ENCODE measurements at regions not wholly inside any gene's neighbourhood (a gene's known extent, or its start where the extent isn't known, plus 50 kb on each side); places are given as distances from the start of the nearest gene placed in this dataset.

DNA sequence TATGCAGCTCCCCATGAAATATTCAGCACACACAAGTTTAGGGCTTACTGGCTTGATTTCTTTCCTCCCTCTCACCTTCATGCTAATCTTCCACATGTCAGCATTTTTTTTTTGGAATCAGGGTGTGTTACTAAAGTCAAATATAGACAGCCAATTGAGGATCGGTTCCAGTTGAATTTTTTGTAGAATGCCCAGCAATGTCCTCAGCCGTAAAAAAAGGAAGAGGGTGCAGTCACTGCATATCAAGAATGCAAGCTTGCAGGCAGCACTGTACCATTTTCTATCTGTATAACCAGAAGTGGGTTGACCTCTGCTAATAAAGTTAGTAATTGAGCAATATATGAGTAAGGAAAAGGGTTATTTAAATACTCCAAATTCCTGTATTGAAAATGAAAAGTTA, 51.4 kb upstream of the CHMP2B start:
- intact Hi-C loops (cut with DNase I) = no loop called here
- DNase-seq (ENCODE audit: low spot score) = no peak

DNA sequence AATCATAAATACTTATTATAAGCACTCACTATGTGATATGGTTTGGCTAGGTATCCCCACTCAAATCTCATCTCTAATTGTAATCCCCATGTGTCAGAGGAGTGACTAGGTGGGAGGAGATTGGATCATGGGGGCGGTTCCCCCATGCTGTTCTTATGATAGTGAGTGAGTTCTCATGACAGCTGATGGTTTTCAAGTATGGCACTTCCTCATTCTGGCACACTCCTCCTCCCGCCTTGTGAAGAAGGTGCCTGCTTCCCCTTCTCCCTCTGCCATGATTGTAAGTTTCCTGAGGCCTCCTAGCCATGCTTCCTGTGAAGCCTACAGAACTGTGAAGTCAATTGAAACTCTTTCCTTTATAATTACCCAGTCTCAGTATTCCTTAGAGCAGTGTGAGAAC, 53.3 kb upstream of the CHMP2B start:
- DNase-seq (ENCODE audit: low spot score) (no peak), ATAC-seq (no peak)
- intact Hi-C loops (cut with DNase I) = no loop called here

More for the DNA sequence above, 51.4 kb upstream of the CHMP2B start:
- ATAC-seq = no peak

DNA sequence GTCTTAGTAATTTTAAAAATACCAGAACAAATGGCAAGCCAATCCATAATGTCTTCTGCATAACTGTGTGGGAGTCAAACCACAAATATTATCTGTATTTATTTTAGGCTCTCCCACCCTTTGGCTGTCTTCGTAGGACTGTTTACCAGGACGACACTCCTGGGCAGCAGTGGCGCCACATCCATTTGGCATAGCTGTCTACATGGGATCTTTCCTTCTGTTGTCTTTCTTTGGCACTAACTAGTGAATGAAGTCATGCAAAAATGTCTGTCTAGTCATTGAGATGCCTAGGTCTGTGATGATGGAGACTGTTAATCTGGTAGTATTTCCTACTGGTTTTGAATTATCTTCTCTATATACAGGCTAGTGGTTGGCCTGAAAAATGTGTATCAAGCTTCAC, 54.0 kb upstream of the CHMP2B start:
- intact Hi-C loops (cut with DNase I) = no loop called here
- DNase-seq (ENCODE audit: low spot score) (no peak), ATAC-seq (no peak)

DNA sequence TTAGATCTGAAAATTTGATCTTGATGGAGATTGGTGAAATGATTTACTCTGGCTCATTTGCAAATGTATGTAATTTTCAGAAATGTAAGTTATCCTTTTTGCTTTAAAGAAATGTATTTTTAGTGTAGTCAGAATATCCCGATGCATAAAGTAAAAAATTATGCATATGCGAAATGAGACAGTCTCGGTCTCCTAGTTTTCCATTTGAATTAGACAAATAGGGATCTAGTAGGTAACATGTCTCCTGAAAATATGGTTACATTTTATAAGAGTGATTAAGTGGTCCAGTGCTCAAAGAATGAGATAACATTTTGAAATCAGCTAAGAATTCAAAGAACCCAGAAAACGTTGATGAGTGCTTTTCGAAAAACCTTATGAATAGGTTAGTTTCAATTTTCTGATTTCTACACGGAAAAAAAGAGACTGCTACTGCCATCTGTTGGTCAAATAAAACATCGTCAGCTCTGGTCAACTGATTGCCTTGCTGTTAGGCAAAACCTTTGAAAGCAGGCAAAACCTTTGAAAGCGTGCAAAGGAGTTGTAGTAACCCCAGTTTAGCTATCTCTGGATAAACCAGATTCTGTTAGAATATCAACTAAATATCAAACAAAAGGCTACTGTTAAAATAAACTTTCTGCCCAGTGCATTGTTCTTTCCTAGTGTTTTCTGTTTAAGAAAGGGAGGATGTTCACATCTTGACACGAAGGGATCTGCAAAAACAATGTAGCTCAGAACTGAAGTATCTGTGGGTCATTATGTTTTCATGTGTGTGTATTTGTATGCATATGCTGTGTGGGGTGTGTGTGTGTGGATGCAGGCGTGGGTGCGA, 59.3 kb upstream of the CHMP2B start:
- DNase-seq (ENCODE audit: low spot score) (no peak), ATAC-seq (no peak)
- intact Hi-C loops (cut with DNase I) = no loop called here

DNA sequence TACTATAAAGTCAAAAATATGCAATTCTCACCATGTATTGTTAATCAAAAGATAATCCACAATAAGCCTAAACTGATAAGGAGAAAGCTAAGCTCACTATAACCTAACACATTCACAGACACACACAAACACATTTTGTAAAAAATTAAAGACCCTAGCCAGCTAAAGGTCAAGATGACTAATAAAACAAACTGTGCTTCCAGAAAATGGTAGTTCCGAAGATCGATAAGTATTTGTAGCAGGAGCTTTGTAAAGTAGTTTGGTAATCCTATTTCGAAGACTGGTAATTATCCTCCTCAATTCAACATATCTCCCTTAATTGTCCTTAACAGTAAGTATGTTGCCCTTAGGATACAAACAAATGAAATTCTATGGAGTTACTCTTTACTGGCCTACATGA, 62.9 kb upstream of the CHMP2B start:
- DNase-seq (ENCODE audit: low spot score) = no peak
- no peak for ATAC-seq

DNA sequence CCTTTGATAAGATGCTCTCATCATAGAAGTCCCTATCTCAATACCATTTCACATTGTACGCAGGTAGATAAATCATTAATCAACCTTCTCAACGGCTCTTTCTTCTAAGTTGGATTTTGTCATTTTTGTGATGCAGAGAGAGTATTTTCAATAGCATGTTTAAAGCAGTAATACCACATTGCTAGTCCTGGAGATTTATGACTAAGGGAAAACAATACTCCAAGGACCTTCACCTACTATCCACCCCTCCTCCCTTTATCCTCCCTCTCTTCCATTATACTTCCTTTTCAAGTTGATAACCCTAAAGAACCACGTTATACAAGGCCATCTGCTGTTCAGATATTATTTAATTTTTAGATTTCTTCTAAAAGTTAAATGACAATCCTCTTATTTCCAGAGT, 65.3 kb upstream of the CHMP2B start:
- ATAC-seq (no peak), DNase-seq (ENCODE audit: low spot score) (no peak)
- intact Hi-C loops (cut with DNase I) = no loop called here

More for the DNA sequence above, 62.9 kb upstream of the CHMP2B start:
- intact Hi-C loops (cut with DNase I) = no loop called here

DNA sequence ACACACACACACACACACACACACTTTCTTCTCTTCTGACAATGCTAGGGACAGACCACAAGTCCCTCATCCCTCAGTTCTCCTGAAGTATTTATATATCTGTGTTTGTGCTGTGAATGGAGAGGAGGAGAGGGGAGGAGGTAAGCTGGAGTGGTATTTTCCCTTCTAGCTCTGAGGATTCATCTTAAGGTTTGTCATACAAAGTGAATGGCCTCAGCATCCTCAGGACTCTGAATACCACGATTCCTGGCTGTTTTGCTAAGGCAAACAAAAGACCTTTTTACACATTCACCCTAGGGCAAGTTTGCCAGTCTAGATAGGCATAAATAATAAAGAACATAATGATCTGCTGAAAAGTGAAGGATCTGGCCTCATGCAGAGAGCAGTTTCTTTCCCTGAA, 65.7 kb upstream of the CHMP2B start:
- ATAC-seq = no peak
- no peak for DNase-seq (ENCODE audit: low spot score)
- intact Hi-C loops (cut with DNase I) = no loop called here

DNA sequence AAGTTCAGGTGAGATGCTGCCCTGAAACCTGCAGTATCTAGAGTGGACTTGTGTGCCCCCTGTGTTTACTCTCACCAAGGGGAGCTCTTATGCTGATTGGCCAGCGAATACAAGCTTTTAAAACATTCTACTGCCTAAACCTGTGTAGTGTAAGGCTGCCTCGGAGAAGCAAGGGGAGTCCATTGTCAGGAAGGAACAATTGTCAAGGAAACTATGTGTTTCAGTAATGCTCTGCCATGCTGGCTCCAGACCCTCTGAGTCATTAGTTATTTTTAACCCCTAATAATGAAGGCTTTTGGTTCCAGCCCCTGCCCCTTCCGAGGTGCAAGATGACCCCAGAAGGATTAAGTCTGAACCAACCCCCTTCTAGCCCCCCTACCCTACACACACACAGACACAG, 66.1 kb upstream of the CHMP2B start:
- intact Hi-C loops (cut with DNase I) = no loop called here

DNA sequence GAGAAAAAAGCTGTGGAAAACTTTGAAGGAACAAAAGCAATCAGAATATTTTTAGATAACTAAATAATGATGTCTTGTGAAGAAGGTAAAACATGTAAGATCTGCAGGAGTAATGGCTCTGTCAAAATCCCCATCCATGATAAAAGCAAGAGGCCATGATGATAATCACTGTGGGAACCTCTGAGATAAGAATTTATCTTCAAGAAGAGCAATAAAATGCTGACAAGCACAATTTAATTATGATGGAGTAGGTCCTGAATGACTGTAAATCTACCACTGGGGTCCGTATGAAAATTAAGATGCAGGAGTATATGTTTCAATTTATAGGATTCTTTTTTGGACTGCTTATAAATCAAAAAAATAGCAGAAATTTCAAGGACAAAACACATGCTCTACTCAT, 68.3 kb upstream of the CHMP2B start:
- intact Hi-C loops (cut with DNase I) = no loop called here
- no peak for ATAC-seq
- no peak for DNase-seq (ENCODE audit: low spot score)

More for the DNA sequence above, 66.1 kb upstream of the CHMP2B start:
- ATAC-seq (no peak), DNase-seq (ENCODE audit: low spot score) (no peak)

DNA sequence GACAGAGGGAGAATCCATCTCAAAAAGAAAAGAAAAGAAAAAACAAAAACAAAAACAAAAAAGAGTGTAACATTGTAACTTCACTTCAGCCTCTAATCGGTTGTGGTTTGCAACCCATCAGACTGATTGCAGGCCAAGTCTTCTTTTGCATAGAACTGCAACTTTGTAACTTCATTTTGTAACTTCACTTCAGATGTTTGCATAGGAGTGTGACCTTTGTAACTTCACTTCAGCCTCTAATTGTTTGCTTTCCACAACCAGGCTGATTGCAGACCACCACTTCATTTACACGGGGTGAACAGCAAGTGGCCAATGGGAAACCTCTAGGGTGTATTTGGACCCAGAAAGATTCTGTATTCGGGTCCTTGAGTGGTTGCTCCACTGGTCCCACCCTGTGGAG, 79.1 kb upstream of the CHMP2B start:
- no peak for ATAC-seq
- intact Hi-C loops (cut with DNase I) = no loop called here
- no peak for DNase-seq (ENCODE audit: low spot score)

DNA sequence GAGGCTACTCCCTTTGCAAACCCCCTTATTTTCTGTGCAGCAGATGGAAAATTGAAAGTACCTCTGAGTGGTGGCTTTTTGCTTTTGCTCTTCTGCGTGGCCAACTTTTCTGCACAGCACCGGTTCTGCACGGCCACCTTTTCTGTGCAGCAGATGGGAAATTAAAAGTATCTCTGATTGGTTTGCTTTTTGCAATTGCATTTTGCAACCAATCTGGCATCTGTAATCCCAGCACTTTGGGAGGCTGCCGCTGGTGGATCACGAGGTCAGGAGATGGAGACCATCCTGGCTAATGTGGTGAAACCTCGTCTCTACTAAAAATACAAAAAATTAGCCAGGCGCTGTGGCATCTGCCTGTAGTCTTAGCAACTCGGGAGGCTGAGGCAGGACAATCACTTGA, 79.5 kb upstream of the CHMP2B start:
- no peak for DNase-seq (ENCODE audit: low spot score)
- intact Hi-C loops (cut with DNase I) = no loop called here
- ATAC-seq = no peak

DNA sequence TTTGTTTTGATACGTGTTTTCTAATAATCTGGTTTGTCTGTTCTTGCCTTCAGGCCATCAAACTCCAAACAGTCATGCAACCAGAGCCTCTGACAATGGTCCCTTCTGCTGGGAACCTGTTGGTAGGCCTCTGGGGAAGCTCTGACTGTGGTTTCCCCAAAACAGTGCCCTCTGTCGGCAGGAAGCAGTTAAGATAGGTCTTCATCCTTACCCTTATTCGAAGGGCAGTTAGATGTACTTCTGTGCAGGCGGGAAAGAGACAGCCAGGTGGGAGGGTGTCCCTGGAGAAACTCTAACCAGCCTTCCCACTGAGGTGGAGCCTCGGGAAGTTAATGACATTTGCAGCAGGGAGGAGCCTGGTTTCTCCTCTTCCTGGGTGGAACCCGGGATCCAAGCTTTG, 81.6 kb upstream of the CHMP2B start:
- DNase-seq (ENCODE audit: low spot score) (no peak), ATAC-seq (no peak)
- intact Hi-C loops (cut with DNase I) = no loop called here

DNA sequence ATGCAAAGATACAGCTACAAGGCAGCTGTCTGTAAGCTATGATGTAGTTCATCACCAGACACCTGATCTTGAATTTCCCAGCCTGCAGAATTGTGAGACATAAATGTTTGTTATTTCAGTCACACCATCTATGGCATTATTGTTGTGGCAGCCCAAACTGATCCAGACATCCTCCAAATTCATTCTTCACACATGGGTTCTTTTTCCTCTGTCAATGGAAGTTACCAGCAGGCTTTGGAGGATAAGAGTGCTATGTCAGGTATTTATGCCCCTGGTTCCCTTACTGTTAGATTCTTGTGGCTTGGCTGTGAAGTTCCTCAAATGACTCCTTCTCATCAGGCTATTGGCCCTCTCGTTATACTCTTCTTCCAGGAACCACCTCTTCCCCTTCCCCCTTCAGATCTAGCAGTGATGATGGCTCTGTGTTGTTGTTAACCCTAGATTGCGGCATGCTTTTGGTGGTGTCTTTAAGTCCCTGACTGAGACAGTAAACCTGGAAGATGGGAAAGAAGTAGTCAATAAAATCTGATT, 91.0 kb upstream of the CHMP2B start:
- ATAC-seq (no peak), DNase-seq (ENCODE audit: low spot score) (no peak)
- intact Hi-C loops (cut with DNase I) = no loop called here

DNA sequence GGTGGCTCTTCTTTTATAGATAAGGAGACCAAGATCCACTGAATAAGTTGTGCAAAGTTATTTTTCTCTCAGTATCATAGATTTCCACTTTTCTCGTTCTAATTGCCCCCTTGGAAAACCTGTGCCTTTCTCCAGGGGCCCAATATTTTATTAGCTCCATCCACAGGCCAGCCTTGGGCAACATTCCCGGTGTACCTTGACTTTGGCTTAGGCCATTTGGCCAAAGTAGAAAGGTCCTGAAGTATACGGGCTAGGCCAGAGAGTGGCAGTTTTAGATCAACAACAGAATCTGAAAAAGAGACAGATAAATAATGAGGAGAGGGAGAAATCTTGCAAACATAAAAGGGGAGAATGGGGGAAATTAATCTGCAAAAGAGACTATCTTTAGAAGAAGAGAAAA, 91.7 kb upstream of the CHMP2B start:
- intact Hi-C loops (cut with DNase I) = no loop called here
- DNase-seq (ENCODE audit: low spot score) (no peak), ATAC-seq (no peak)

DNA sequence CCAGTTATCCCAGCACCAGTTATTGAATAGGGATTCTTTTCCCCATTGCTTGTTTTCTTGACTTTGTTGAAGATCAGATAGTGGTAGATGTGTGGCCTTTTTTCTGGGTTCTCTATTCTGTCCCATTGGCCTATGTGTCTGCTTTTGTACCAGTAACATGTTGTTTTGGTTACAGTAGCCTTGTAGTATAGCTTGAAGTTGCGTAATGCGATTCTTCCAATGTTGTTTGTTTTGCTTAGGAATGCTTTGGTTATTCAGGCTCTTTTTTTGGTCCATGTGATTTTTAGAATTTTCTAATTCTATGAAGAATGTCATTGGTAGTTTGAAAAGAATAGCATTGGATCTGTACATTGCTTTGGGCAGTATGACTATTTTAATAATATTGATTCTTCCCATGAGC, 94.3 kb upstream of the CHMP2B start:
- no peak for DNase-seq (ENCODE audit: low spot score)
- ATAC-seq = no peak
- intact Hi-C loops (cut with DNase I) = no loop called here

DNA sequence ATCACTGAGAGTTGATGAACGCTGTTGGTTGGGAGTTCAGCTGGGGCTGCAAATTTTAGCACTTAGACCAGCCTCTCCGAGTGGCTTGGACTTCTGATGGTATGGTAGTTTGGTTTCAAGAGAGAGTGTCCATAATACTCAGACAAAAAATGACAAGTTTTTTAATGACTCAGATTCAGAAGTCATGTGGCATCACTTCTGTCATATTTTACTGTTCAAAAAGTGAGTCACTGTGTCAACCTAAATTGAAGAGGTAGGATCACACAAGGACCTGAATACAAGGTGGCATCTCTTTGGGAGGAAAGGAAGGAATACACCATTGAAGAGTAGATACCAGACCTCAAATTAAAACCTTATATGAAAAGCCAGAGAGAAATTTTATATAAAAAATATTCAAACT, 99.1 kb upstream of the CHMP2B start:
- ATAC-seq (no peak), DNase-seq (ENCODE audit: low spot score) (no peak)
- intact Hi-C loops (cut with DNase I) = no loop called here

DNA sequence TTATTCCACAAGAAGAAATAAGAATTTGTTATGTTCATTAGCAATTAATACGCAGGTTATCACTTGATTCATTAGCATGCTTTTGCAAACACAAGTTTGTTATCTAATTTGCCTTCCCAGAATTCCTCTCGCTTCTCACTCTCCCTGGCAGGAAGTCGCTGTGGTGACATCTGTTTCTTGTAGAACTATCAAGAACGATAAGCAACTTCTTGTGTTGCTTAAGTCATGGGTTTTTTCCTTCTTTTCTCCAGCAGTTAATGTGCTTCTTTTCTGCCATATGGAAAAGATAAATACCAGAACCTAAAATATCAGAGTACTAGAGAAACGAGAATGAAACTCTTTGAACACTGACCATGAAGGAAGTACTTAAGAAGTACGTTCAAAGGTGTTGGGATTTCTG, 99.8 kb upstream of the CHMP2B start:
- intact Hi-C loops (cut with DNase I) = no loop called here
- DNase-seq (ENCODE audit: low spot score) = no peak
- ATAC-seq = no peak

DNA sequence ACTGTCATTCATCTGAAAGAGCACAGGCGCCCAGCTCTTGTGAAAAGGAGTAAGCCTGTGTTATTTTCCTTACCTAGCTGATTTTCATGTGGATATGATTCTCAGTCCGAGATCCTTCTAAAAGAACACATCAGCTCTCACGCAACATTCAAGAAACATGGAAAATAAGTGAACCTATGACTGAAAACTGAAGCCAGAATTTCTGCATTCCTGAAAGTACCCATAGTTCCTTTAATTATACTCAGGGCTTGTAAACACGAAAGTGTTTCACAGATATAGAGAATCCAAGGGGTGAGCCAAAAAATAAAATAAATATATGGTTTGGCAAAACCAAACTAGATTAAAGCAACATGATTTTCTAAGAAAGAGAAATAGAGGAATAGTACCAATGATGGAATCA, 100.8 kb upstream of the CHMP2B start:
- ATAC-seq (no peak), DNase-seq (ENCODE audit: low spot score) (no peak)
- intact Hi-C loops (cut with DNase I) = no loop called here

DNA sequence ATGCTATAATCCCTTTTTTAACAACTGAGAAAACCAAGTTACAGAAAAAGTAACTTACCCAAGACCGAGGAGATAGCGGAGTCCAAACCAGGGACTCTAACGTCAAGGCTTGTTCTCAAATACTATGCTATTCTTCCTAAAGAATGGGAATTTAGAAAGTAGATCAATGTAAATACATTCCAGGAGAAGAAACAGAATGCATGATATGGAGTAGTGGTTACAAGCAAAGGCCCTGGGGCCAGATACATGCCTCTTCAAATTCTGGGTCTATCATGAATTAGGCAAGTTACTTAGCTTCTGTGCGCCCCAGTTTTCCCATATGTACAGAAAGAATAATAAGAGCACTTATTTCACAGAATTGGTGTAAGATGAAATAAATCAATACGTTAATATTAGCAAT, 102.0 kb upstream of the CHMP2B start:
- no peak for ATAC-seq
- DNase-seq (ENCODE audit: low spot score) = no peak
- intact Hi-C loops (cut with DNase I) = no loop called here

DNA sequence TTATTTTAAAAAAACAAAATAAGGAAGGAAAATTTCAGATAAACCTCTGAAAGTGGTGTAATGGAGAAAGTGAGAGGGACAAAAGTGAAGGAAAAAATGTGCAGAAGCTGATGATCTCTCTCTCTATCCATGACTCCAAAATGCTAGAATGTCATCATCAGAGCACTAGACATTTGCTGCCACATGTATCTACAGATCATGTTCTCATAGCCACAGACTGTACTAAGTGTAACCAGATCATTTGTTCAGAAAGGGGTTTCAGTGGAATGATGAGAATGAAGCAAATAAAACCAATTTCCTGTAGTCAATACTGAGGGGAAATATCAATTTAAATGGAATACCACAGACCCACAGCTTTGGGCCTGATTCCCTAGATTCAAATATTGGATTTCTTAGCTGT, 104.3 kb upstream of the CHMP2B start:
- DNase-seq (ENCODE audit: low spot score) (no peak), ATAC-seq (no peak)
- intact Hi-C loops (cut with DNase I) = no loop called here

DNA sequence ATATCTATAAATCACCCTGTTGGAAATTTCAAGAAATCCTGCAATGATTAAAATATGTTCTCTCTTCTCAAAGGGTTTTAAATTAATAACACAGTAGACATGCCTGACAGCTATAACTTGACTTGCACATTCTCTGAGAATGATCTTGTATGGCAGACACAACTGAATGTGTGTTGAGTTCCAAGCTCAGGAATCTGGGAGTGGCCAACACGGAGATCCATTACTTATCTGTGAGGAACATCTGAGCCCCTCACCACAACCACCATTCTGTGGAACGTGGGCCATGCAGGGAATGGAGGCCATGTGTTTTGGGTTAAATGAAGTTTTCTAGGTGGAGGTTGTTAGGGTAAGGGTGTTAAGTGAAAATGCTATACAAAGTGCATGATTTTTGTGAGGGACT, 105.3 kb upstream of the CHMP2B start:
- DNase-seq (ENCODE audit: low spot score) (no peak), ATAC-seq (no peak)
- intact Hi-C loops (cut with DNase I) = no loop called here

Data from sciatic nerve (tissue), 2 donors.